ENCODE measurements at regions not wholly inside any gene's neighbourhood (a gene's known extent, or its start where the extent isn't known, plus 50 kb on each side); places are given as distances from the start of the nearest gene placed in this dataset.

GRCh38 chr2:128771401-128771800 lies 452.7 kb upstream of the HS6ST1 start:
- H4K20me1 ChIP-seq (ENCODE audit: low read depth), result no peaks in the 10 kb centered on the region
- H3F3A ChIP-seq (ENCODE audit: low read depth), result no peaks in the 10 kb centered on the region
- no peaks in the 10 kb centered on the region for H3K79me2 ChIP-seq (ENCODE audit: low read depth)
- Mint-ChIP-seq H3K27ac (no peak overlapping the region), H3K36me3 (no peaks in the 10 kb centered on the region), H3K9me3 (no peaks in the 10 kb centered on the region), H3K4me1 (no peaks in the 10 kb centered on the region), H3K27me3 (ENCODE audit: insufficient read depth, low read depth) (peaks cover 2% of the 10 kb centered on the region), H3K4me3 (no peak overlapping the region)
- no peak overlapping the region for H3K27ac ChIP-seq
- DNase-seq (ENCODE audit: low spot score), result no peak
- no peak overlapping the region for H3K9ac ChIP-seq
- peak overlapping the region; percentile 36 for H2AFZ ChIP-seq (replicated peaks)
- H3K9me3 ChIP-seq (ENCODE audit: low read depth), result no peaks in the 10 kb centered on the region
- TF ChIP-seq EZH2phosphoT487 (IDR thresholded peaks at IDR 0.05) (no peak), CTCF (IDR thresholded peaks at IDR 0.05) (no peak), EZH2 (IDR thresholded peaks at IDR 0.05) (no peak)
- H3K36me3 ChIP-seq, result no peaks in the 10 kb centered on the region
- no peaks in the 10 kb centered on the region for H3K27me3 ChIP-seq
- H3K4me3 ChIP-seq, result no peak overlapping the region
- H3K4me2 ChIP-seq, result no peak overlapping the region
- no peaks in the 10 kb centered on the region for H3K4me1 ChIP-seq

- Mint-ChIP-seq H3K36me3 (no peaks in the 10 kb centered on the region), H3K4me3 (no peak overlapping the region), H3K27me3 (ENCODE audit: insufficient read depth, low read depth) (peaks cover 2% of the 10 kb centered on the region), H3K4me1 (peaks cover 5% of the 10 kb centered on the region), H3K9me3 (no peaks in the 10 kb centered on the region), H3K27ac (no peak overlapping the region)
- Histone ChIP-seq H4K20me1 (ENCODE audit: low read depth) (no peaks in the 10 kb centered on the region), H3K27me3 (no peaks in the 10 kb centered on the region), H2AFZ (replicated peaks) (no peak overlapping the region), H3K36me3 (no peaks in the 10 kb centered on the region), H3K4me3 (no peak overlapping the region), H3K79me2 (ENCODE audit: low read depth) (no peaks in the 10 kb centered on the region), H3K9ac (no peak overlapping the region), H3K4me1 (no peaks in the 10 kb centered on the region), H3F3A (ENCODE audit: low read depth) (no peaks in the 10 kb centered on the region), H3K4me2 (no peak overlapping the region), H3K9me3 (ENCODE audit: low read depth) (no peaks in the 10 kb centered on the region), H3K27ac (no peak overlapping the region)
- TF ChIP-seq EZH2 (IDR thresholded peaks at IDR 0.05), result no peak
- TF ChIP-seq EZH2phosphoT487 (IDR thresholded peaks at IDR 0.05), result no peak
- TF ChIP-seq CTCF (IDR thresholded peaks at IDR 0.05), result no peak
- DNase-seq (ENCODE audit: low spot score), result no peak
Measured at GRCh38 chr2:128772671-128773070, 454.0 kb upstream of the HS6ST1 start.

GRCh38 chr2:128773641-128774319 lies 455.1 kb upstream of the HS6ST1 start:
- Mint-ChIP-seq H3K27ac (no peak overlapping the region), H3K27me3 (ENCODE audit: insufficient read depth, low read depth) (peaks cover 4% of the 10 kb centered on the region), H3K4me1 (peaks cover 8% of the 10 kb centered on the region), H3K9me3 (no peaks in the 10 kb centered on the region), H3K36me3 (no peaks in the 10 kb centered on the region), H3K4me3 (no peak overlapping the region)
- Histone ChIP-seq H3K36me3 (no peaks in the 10 kb centered on the region), H3K27me3 (no peaks in the 10 kb centered on the region), H3K9me3 (ENCODE audit: low read depth) (no peaks in the 10 kb centered on the region), H3K4me2 (no peak overlapping the region), H3K79me2 (ENCODE audit: low read depth) (no peaks in the 10 kb centered on the region), H3K4me1 (no peaks in the 10 kb centered on the region), H3K4me3 (no peak overlapping the region), H4K20me1 (ENCODE audit: low read depth) (no peaks in the 10 kb centered on the region), H2AFZ (replicated peaks) (no peak overlapping the region), H3F3A (ENCODE audit: low read depth) (no peaks in the 10 kb centered on the region), H3K9ac (no peak overlapping the region), H3K27ac (no peak overlapping the region)
- no peak for DNase-seq (ENCODE audit: low spot score)
- no peak for TF ChIP-seq CTCF (IDR thresholded peaks at IDR 0.05)
- TF ChIP-seq EZH2phosphoT487 (IDR thresholded peaks at IDR 0.05), result no peak
- no peak for TF ChIP-seq EZH2 (IDR thresholded peaks at IDR 0.05)

All from neural progenitor cell (in vitro differentiated cells).